HG03139 (cell line): ENCODE measurements at regions not wholly inside any gene's neighbourhood (a gene's known extent, or its start where the extent isn't known, plus 50 kb on each side); places are given as distances from the start of the nearest gene placed in this dataset.
A peak's percentile ranks its signal among the peaks of the same experiment; 100 is the strongest.
"Not testable (repeated sequence)": the region's sequence is repeated elsewhere in the genome, so short reads cannot be mapped to it uniquely, and the experiment has no call there.

Experiments
- ATAC-seq: cut with Tn5 transposase; IDR thresholded peaks from one replicate; pipeline ENCODE4 v1.9.1; 2021; ENCODE audit not compliant: unreplicated experiment

- no peak for ATAC-seq
Measured at GRCh38 chr6:68575765-68576439, 59.2 kb upstream of the ADGRB3 start.

DNA sequence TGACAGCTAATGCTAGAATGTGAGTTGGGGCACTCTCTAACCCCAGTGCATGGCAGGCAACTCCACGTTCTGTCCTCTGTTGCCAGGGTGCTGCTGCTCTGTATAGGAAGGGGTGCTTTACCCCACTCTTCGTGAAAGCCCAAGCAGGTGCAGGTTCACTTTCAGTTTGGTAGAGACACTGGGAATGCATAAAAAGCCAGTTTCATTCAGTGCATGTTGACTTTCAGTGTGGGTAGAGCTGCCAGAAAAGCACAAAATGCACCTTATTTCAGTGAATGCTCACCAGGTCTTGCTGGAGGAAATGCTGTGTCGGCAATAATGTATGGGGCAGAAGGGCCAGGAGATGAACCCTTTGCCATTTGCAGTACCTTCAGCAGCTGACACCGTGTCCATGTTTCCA, 62.1 kb upstream of the ADGRB3 start:
- ATAC-seq, result no peak

DNA sequence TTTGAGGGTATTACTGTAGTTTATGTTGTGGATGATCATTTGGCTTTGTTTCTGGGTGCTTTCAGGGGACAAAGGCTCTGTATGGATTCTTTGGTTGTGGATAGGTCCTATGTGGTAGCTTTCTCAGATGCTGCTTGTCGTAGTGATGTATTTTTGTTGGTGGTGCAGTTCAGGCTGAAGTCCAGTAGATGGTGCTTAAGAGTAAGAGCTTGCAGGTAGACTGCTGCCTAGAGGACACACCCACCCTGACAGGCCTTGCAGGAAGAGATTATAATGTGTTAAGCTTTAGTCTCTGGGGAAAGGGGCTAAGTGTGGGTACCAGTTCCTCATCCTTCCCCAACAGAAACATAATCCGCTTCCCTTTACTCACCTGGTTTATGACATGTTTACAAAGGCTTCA, 62.6 kb upstream of the ADGRB3 start:
- ATAC-seq, result peak; percentile 87

DNA sequence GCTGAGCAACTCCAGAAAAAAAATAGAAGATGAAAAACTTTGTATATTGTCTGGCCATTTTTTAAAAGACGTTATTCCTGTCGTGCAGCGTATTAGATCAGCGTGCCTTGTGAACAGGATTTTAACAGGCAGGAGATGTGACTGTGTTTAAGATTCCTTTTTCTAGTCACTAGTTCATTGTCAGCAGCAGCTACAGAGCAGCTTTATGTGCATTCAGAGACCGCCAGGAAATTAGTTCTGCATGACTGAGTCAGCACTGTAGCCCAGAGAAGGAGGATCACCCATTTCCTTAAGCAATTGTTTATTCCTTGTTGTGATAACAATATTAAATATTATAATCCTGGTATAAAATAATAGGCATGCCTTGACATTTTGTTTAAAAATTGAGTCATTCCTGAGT, 75.4 kb upstream of the ADGRB3 start:
- no peak for ATAC-seq

GRCh38 chr6:68559070-68559469, 76.0 kb upstream of the ADGRB3 start:
- no peak for ATAC-seq

- ATAC-seq, result no peak
Measured at GRCh38 chr6:68546620-68547019, 88.5 kb upstream of the ADGRB3 start.

GRCh38 chr6:68544450-68544849, 90.6 kb upstream of the ADGRB3 start:
- no peak for ATAC-seq

DNA sequence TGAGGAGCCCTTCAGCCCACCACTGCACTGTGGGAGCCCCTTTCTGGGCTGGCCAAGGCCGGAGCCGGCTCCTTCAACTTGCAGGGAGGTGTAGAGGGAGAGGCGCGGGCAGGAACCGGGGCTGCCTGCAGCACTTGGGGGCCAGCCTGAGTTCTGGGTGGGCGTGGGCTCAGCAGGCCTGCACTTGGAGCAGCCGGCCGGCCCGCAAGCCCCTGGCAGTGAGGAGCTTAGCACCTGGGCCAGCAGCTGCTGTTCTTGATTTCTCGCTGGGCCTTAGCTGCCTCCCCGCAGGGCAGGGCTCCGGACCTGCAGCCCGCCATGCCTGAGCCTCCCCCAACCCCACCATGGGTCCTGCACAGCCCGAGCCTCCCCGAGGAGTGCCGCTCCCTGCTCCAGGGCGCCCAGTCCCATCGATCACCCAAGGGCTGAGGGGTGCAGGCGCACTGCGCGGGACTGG, 101.7 kb upstream of the ADGRB3 start:
- ATAC-seq, result no peak

DNA sequence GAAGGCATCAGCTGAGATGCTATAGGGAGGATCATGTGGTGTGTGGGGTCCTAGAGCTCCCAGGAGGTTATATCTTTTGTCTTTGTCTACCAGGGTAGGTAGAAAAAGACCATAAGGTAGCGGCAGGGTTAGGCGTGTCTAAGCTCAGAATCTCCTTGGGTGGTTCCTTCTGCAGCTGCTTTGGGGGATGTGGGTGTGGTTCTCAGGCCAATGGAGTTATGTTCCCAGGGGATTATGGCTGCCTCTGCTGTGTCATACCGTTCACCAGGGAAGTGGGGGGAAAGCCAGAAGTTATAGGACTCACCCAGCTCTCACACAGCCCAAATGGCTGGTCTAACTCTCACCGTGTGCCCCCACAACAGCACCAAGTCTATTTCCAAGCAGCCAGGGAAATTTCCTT, 107.4 kb upstream of the ADGRB3 start:
- ATAC-seq, result no peak

- ATAC-seq, result no peak
Measured at GRCh38 chr6:68506911-68507310, 128.2 kb upstream of the ADGRB3 start.

- no peak for ATAC-seq
Measured at GRCh38 chr6:68502946-68503345, 132.1 kb upstream of the ADGRB3 start.

DNA sequence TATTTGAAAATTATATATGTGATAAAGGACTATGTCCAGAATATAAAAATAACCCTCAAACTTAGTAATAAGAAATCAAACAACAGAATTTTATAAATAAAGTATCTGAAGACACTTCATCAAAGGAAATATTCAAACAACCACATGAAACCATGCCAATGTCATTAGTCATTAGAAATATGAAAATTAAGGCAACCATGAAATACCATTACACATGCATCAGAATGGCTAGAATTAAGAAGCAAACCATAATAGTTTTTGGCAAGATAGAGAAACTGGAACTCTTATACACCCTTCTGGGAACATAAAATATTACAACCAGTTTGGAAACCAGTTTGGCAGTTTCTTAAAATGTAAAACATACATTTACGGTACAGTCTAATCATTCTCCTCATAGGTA, 137.2 kb upstream of the ADGRB3 start:
- no peak for ATAC-seq

DNA sequence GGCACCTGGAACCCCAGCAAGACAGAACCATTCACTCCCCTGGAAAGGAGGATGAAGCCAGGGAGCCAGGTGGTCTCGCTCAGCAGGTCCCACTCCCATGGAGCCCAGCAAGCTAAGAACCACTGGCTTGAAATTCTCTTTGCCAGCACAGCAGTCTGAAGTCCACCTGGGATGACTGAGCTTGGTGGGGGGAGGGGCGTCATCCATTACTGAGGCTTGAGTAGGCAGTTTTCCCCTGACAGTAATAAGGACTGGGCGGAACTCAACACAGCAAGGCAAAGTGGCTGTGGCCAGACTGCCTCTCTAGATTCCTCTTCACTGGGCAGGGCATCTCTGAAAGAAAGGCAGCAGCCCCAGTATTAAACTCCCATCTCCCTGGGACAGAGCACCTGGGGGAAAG, 140.2 kb upstream of the ADGRB3 start:
- not testable (repeated sequence) for ATAC-seq

GRCh38 chr6:68476611-68477010, 158.5 kb upstream of the ADGRB3 start:
- no peak for ATAC-seq

DNA sequence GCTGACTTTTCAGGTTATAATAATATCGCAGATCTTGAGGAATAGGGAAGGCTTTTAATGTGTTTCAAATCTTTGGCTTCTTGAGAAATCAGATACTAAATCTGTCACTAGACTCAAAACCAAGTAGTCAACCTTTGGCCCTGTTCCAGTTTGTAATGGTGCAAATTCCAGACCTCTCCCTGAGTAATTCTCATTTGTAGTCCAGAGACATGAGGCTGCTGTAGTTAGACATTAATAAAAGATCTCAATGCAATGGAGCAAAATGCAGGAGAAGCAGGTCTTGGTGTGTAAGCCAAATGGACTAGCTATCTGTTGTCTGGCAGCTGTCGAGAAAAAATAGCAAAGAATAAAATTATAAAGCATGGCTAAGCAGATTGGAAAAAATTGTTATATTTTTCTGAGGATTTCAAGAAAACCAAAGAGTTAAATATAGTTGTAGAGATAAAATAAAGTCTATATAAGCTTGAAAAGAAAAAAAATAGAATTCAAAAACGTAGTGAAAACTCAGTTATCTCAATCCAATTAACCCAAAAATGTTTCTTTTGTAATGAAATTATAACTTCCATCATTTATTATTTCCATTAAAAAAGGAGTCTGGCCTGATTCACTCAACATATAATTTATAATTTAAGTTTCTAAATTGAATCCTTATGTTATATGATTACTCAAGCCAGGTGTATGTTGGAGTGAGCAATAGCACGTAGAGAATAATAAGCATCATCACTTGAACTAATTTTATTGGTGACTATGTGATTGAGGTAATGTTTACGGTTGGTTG, 161.5 kb upstream of the ADGRB3 start:
- ATAC-seq, result no peak

DNA sequence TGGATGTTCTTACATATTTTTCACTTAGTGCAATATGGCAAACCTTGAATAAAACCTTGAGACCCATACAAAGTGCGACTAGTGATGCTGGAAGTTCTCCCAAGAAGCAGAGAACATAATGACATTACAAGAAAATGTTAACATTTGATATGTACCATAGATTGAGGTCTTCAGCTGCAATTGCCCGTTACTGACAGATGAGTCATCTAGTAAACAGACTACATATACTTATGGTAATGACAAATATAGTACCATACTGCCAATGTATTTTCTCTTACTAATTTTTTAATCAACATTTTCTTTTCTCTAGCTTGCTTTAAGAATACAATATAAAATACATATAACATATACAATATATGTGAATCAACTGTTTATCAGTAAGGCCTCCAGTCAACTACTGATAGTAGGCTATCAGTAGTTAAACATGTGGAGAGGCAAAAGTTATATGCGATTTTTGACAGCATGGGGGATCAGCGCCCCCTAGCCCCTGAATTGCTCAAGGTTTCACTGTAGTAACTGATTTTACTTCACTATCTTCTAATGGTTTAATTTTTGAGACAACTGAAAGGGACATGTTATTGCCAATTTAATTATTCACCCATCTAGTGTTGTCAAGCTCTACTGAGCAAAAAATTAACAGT, 166.7 kb upstream of the ADGRB3 start:
- ATAC-seq, result no peak

DNA sequence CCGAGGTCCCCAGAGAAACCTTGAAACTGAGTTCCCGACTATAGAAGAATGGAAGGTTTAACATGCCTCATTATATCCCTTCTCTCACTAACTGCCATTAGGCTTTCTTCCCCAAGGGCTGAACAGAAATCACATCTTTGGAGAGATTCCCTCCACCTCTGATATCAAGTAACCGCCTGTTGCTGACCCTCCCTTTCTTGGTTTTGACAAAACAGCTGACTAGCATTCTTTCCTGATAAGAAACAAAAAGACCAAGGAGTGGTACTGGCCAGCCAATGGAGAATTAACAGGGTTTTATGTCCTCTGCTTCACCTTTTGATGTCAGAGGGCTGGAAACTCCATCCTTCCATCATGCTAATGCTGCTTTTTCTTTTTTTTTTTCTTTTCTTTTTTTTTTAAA, 176.6 kb upstream of the ADGRB3 start:
- ATAC-seq, result no peak

DNA sequence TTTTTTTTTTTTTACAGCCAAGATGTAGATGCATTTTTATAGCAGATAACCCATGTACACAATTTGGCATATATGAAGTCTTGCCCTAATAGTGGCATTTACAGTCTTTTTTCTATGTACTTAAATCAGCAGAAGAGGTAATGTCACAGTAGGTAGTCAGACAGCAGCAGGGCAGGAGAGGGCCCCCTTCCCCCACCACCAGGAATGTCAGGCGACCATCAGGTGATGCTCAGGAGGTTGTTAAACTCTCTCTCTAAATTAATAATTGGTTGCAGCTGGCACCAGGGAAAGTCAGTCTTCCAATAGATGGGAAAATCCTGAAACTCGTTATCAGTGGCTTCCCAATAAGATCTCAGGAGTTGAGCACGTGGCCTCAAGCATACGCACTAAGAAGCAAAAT, 188.0 kb upstream of the ADGRB3 start:
- no peak for ATAC-seq

GRCh38 chr6:68445926-68446325, 189.2 kb upstream of the ADGRB3 start:
- no peak for ATAC-seq

GRCh38 chr6:68443704-68444103, 191.4 kb upstream of the ADGRB3 start:
- ATAC-seq, result no peak

- ATAC-seq, result no peak
Measured at GRCh38 chr6:68427630-68428029, 207.5 kb upstream of the ADGRB3 start.

- ATAC-seq, result no peak
Measured at GRCh38 chr6:68410021-68410420, 225.1 kb upstream of the ADGRB3 start.
